AG04450 (cell line): ENCODE measurements at regions not wholly inside any gene's neighbourhood (a gene's known extent, or its start where the extent isn't known, plus 50 kb on each side); places are given as distances from the start of the nearest gene placed in this dataset.

Experiments used
- CTCF ChIA-PET: fragments of 300-600, 350-600 bp; formaldehyde crosslinking; extraction: SDS; loops from one replicate; lab custom pipeline; 2022; ENCODE audit warnings: antibody characterized with exemption, inconsistent platforms; lab: Charles Lee
- POLR2A ChIA-PET: fragments of 350-600 bp; formaldehyde crosslinking; extraction: SDS; loops from one replicate; lab custom pipeline; 2021; ENCODE audit warnings: antibody characterized with exemption, inconsistent platforms; lab: Yijun Ruan, JAX
- DNase-seq: peaks from one replicate; pipeline ENCODE4 v3.0.0-alpha.2; 2011; ENCODE audit warnings: low read depth, low spot score
- H3K27ac ChIP-seq: one replicate; pipeline ENCODE4 v1.5.1; 2012; ENCODE audit warnings: low read depth, low read length, control low read depth
- H3K27me3 ChIP-seq: one replicate; pipeline ENCODE4 v1.6.0; 2012; ENCODE audit warnings: low read length; ENCODE audit not compliant: control insufficient read depth, insufficient read depth
- H3K4me3 ChIP-seq: 2 replicates; pipeline ENCODE4 v1.5.1; 2011; ENCODE audit warnings: mild to moderate bottlenecking, low read depth, low read length, control low read depth
- H3K9me3 ChIP-seq: 2 replicates; pipeline ENCODE4 v1.5.1; 2012; ENCODE audit warnings: low read length; ENCODE audit not compliant: control insufficient read depth, insufficient read depth
- CTCF ChIP-seq: IDR thresholded peaks from 2 replicates; pipeline ENCODE4 v1.5.1; 2011; ENCODE audit warnings: low read depth, low read length, control low read depth, inconsistent platforms

- Histone ChIP-seq H3K9me3 (no peaks in the 10 kb centered on the region), H3K27ac (no peak overlapping the region), H3K27me3 (no peaks in the 10 kb centered on the region), H3K4me3 (no peak overlapping the region)
- ChIA-PET POLR2A (no interaction called here), CTCF (no interaction called here)
- no peak for DNase-seq
- TF ChIP-seq CTCF = no peak
Observed at GRCh38 chr7:110396021-110396420, 694.9 kb upstream of the LRRN3 start.

GRCh38 chr7:110397927-110398660 lies 692.8 kb upstream of the LRRN3 start:
- Histone ChIP-seq H3K27me3 (no peaks in the 10 kb centered on the region), H3K27ac (no peak overlapping the region), H3K4me3 (no peak overlapping the region), H3K9me3 (no peaks in the 10 kb centered on the region)
- no peak for TF ChIP-seq CTCF
- CTCF ChIA-PET = no interaction called here
- DNase-seq = no peak
- POLR2A ChIA-PET = no interaction called here

- TF ChIP-seq CTCF = no peak
- POLR2A ChIA-PET = no interaction called here
- no peaks in the 10 kb centered on the region for H3K27me3 ChIP-seq
- no peak overlapping the region for H3K27ac ChIP-seq
- no peak overlapping the region for H3K4me3 ChIP-seq
- DNase-seq = no peak
- no peaks in the 10 kb centered on the region for H3K9me3 ChIP-seq
- CTCF ChIA-PET = no interaction called here
Observed at GRCh38 chr7:110399421-110399820, 691.5 kb upstream of the LRRN3 start.

- H3K27ac ChIP-seq = no peak overlapping the region
- no peak for DNase-seq
- H3K9me3 ChIP-seq = no peaks in the 10 kb centered on the region
- ChIA-PET POLR2A (no interaction called here), CTCF (no interaction called here)
- no peak for TF ChIP-seq CTCF
- no peak overlapping the region for H3K4me3 ChIP-seq
- no peaks in the 10 kb centered on the region for H3K27me3 ChIP-seq
Observed at GRCh38 chr7:110400411-110400810, 690.5 kb upstream of the LRRN3 start.

GRCh38 chr7:110407242-110407641 lies 683.7 kb upstream of the LRRN3 start:
- Histone ChIP-seq H3K27me3 (no peaks in the 10 kb centered on the region), H3K9me3 (no peaks in the 10 kb centered on the region), H3K27ac (no peak overlapping the region), H3K4me3 (no peak overlapping the region)
- no peak for TF ChIP-seq CTCF
- ChIA-PET CTCF (no interaction called here), POLR2A (no interaction called here)
- DNase-seq = no peak
